DOHH2 (cell line): ENCODE measurements at regions not wholly inside any gene's neighbourhood (a gene's known extent, or its start where the extent isn't known, plus 50 kb on each side); places are given as distances from the start of the nearest gene placed in this dataset.

Experiments
- H3F3A ChIP-seq: fragments of 200-600 bp; sonication (generic), shearing (Covaris generic); 2 replicates; pipeline ENCODE4 v1.6.0; 2016; ENCODE audit warnings: antibody characterized with exemption, mild to moderate bottlenecking; ENCODE audit not compliant: control insufficient read depth, insufficient read depth
- H3K27ac ChIP-seq: fragments of 200-600 bp; sonication (generic); 2 replicates; pipeline ENCODE4 v1.5.1; 2014; ENCODE audit warnings: low read depth, mild to moderate bottlenecking, low read length, moderate library complexity
- H3K27me3 ChIP-seq: fragments of 200-600 bp; sonication (generic); 2 replicates; pipeline ENCODE4 v1.6.1; 2014; ENCODE audit warnings: mild to moderate bottlenecking, low read length, mixed read lengths; ENCODE audit not compliant: control insufficient read depth
- H3K36me3 ChIP-seq: fragments of 200-600 bp; sonication (generic); 2 replicates; pipeline ENCODE4 v1.6.1; 2014; ENCODE audit warnings: mild to moderate bottlenecking, low read length, moderate library complexity, mixed read lengths; ENCODE audit not compliant: control insufficient read depth
- H3K4me1 ChIP-seq: fragments of 200-600 bp; sonication (generic); 2 replicates; pipeline ENCODE4 v1.6.1; 2014; ENCODE audit warnings: mild to moderate bottlenecking, low read length, mixed read lengths; ENCODE audit not compliant: control insufficient read depth
- H3K4me2 ChIP-seq: fragments of 200-600 bp; sonication (generic); 2 replicates; pipeline ENCODE4 v1.6.0; 2014; ENCODE audit warnings: mild to moderate bottlenecking, low read length, moderate library complexity
- H3K4me3 ChIP-seq: fragments of 200-600 bp; sonication (generic); 2 replicates; pipeline ENCODE4 v1.5.1; 2014; ENCODE audit warnings: mild to moderate bottlenecking, low read length, mixed read lengths
- H3K79me2 ChIP-seq: fragments of 200-600 bp; sonication (generic); 2 replicates; pipeline ENCODE4 v1.6.1; 2014; ENCODE audit warnings: mild to moderate bottlenecking, low read length, mixed read lengths; ENCODE audit not compliant: control insufficient read depth
- H3K9me2 ChIP-seq: fragments of 200-600 bp; sonication (generic); replicated peaks from 2 replicates; pipeline ENCODE4 v1.6.1; 2014; ENCODE audit warnings: mild to moderate bottlenecking, low read length, mixed read lengths; ENCODE audit not compliant: control insufficient read depth
- H3K9me3 ChIP-seq: fragments of 200-600 bp; sonication (generic); 2 replicates; pipeline ENCODE4 v1.6.1; 2014; ENCODE audit warnings: antibody characterized with exemption, low read length, mixed read lengths; ENCODE audit not compliant: control insufficient read depth, insufficient read depth
- H4K20me1 ChIP-seq: fragments of 200-600 bp; sonication (generic); 2 replicates; pipeline ENCODE4 v1.6.0; 2014; ENCODE audit warnings: low read depth, mild to moderate bottlenecking, antibody characterized with exemption, low read length, moderate library complexity; ENCODE audit not compliant: control insufficient read depth, insufficient read depth
- CTCF ChIP-seq: fragments of 200-600 bp; sonication (generic); IDR thresholded peaks from one replicate; pipeline ENCODE4 v1.5.1; 2014; ENCODE audit warnings: antibody characterized with exemption, mild to moderate bottlenecking, low read depth, low read length; ENCODE audit not compliant: poor library complexity, severe bottlenecking
- EZH2phosphoT487 ChIP-seq: fragments of 200-600 bp; sonication (generic); IDR thresholded peaks from 2 replicates; pipeline ENCODE4 v1.6.1; 2017; ENCODE audit warnings: borderline replicate concordance, mild to moderate bottlenecking, antibody characterized with exemption, low read length, moderate library complexity, mixed read lengths

- no peaks in the 10 kb centered on the region for H3K9me3 ChIP-seq
- no peaks in the 10 kb centered on the region for H3K27me3 ChIP-seq
- H3K4me1 ChIP-seq: no peaks in the 10 kb centered on the region
- no peak overlapping the region for H3K4me2 ChIP-seq
- H3K36me3 ChIP-seq: no peaks in the 10 kb centered on the region
- no peak overlapping the region for H3K27ac ChIP-seq
- no peaks in the 10 kb centered on the region for H3K9me2 ChIP-seq
- no peak for TF ChIP-seq EZH2phosphoT487
- no peak for TF ChIP-seq CTCF
- H4K20me1 ChIP-seq: no peaks in the 10 kb centered on the region
- H3F3A ChIP-seq: no peaks in the 10 kb centered on the region
- H3K79me2 ChIP-seq: no peaks in the 10 kb centered on the region
- no peak overlapping the region for H3K4me3 ChIP-seq
These were observed 516.8 kb downstream of the SMARCA1 start for GRCh38 chrX:129006491-129006890.

GRCh38 chrX:129000797-129001196 lies 522.5 kb downstream of the SMARCA1 start:
- Histone ChIP-seq H3K79me2 (no peaks in the 10 kb centered on the region), H3K36me3 (no peaks in the 10 kb centered on the region), H3K27ac (no peak overlapping the region), H3K9me3 (no peaks in the 10 kb centered on the region), H3F3A (no peaks in the 10 kb centered on the region), H3K9me2 (no peaks in the 10 kb centered on the region), H4K20me1 (no peaks in the 10 kb centered on the region), H3K4me2 (no peak overlapping the region), H3K4me3 (no peak overlapping the region), H3K4me1 (no peaks in the 10 kb centered on the region), H3K27me3 (no peaks in the 10 kb centered on the region)
- TF ChIP-seq CTCF: no peak
- no peak for TF ChIP-seq EZH2phosphoT487

- no peaks in the 10 kb centered on the region for H4K20me1 ChIP-seq
- H3K36me3 ChIP-seq: no peaks in the 10 kb centered on the region
- H3K4me3 ChIP-seq: no peak overlapping the region
- TF ChIP-seq CTCF: no peak
- TF ChIP-seq EZH2phosphoT487: no peak
- H3K9me2 ChIP-seq: no peaks in the 10 kb centered on the region
- no peak overlapping the region for H3K27ac ChIP-seq
- H3K79me2 ChIP-seq: no peaks in the 10 kb centered on the region
- H3K27me3 ChIP-seq: no peaks in the 10 kb centered on the region
- H3F3A ChIP-seq: no peaks in the 10 kb centered on the region
- no peak overlapping the region for H3K4me2 ChIP-seq
- H3K9me3 ChIP-seq: no peaks in the 10 kb centered on the region
- no peaks in the 10 kb centered on the region for H3K4me1 ChIP-seq
These were observed 523.3 kb downstream of the SMARCA1 start for GRCh38 chrX:129000018-129000417.
